ENCODE measurements at regions not wholly inside any gene's neighbourhood (a gene's known extent, or its start where the extent isn't known, plus 50 kb on each side); places are given as distances from the start of the nearest gene placed in this dataset.

- TF ChIP-seq CTCF (IDR thresholded peaks at IDR 0.05) (no peak), POLR2A (IDR thresholded peaks at IDR 0.05) (no peak)
Measured at GRCh38 chr6:18579869-18580268, 192.7 kb downstream of the RNF144B start.

Measured in sigmoid colon (tissue), 3 donors.